ENCODE measurements at regions not wholly inside any gene's neighbourhood (a gene's known extent, or its start where the extent isn't known, plus 50 kb on each side); places are given as distances from the start of the nearest gene placed in this dataset.

GRCh38 chr13:62043600-62043999, 628.0 kb upstream of the PCDH20 start:
- Histone ChIP-seq H3K4me3 (ENCODE audit: low read length) (no peak overlapping the region), H3K4me1 (ENCODE audit: low read length) (peaks cover 6% of the 10 kb centered on the region), H3K27ac (ENCODE audit: low read length) (no peak overlapping the region), H3K4me2 (ENCODE audit: low read length) (no peak overlapping the region), H3K9ac (ENCODE audit: low read length) (no peak overlapping the region), H4K20me1 (ENCODE audit: insufficient read depth, low read length) (0 out of 2 replicates have a peak, but pooled peaks cover 8% of the 10 kb centered on the region), H3K36me3 (replicated peaks; ENCODE audit: low read depth, low read length) (no peaks in the 10 kb centered on the region), H2AFZ (ENCODE audit: low read depth, low read length) (no peak overlapping the region), H3K9me3 (ENCODE audit: insufficient read depth, low read length) (no peaks in the 10 kb centered on the region), H3K27me3 (ENCODE audit: low read depth, low read length) (peaks cover 32% of the 10 kb centered on the region), H3K79me2 (ENCODE audit: low read length) (no peaks in the 10 kb centered on the region)
- no peak for TF ChIP-seq CTCF (IDR thresholded peaks at IDR 0.05; ENCODE audit: low read depth, low read length)

DNA sequence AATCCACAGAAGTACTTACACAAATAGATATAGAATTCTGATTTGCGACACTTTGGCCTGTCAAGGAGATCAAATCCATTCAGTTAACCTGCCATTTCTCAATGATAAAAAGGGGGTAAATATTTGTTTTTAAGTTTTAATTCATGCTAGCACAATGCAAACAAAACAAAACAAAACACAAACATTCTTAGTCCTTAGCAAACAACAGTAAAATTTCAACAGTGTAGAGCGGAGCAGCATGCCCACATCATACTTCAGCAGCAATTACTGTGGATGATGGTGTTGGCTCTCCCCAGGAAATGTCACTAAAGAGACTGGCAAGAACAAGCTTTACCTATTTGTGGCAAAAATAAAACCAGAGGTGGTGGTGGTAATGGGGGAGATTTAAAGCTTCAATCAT, 625.2 kb upstream of the PCDH20 start:
- no peaks in the 10 kb centered on the region for H3K9me3 ChIP-seq (ENCODE audit: insufficient read depth, low read length)
- H3K4me2 ChIP-seq (ENCODE audit: low read length): no peak overlapping the region
- peaks cover 45% of the 10 kb centered on the region for H3K27me3 ChIP-seq (ENCODE audit: low read depth, low read length)
- no peak overlapping the region for H3K9ac ChIP-seq (ENCODE audit: low read length)
- no peaks in the 10 kb centered on the region for H3K36me3 ChIP-seq (replicated peaks; ENCODE audit: low read depth, low read length)
- no peak overlapping the region for H3K4me3 ChIP-seq (ENCODE audit: low read length)
- H3K79me2 ChIP-seq (ENCODE audit: low read length): no peaks in the 10 kb centered on the region
- H2AFZ ChIP-seq (ENCODE audit: low read depth, low read length): no peak overlapping the region
- H4K20me1 ChIP-seq (ENCODE audit: insufficient read depth, low read length): peaks cover 15% of the 10 kb centered on the region
- no peak overlapping the region for H3K27ac ChIP-seq (ENCODE audit: low read length)
- H3K4me1 ChIP-seq (ENCODE audit: low read length): peaks cover 17% of the 10 kb centered on the region
- TF ChIP-seq CTCF (IDR thresholded peaks at IDR 0.05; ENCODE audit: low read depth, low read length): no peak
- TF ChIP-seq EZH2phosphoT487 (IDR thresholded peaks at IDR 0.05; ENCODE audit: low read depth): no peak

- Histone ChIP-seq H3K36me3 (replicated peaks; ENCODE audit: low read depth, low read length) (no peaks in the 10 kb centered on the region), H3K9me3 (ENCODE audit: insufficient read depth, low read length) (no peaks in the 10 kb centered on the region), H3K4me3 (ENCODE audit: low read length) (no peak overlapping the region), H3K4me1 (ENCODE audit: low read length) (peaks cover 23% of the 10 kb centered on the region), H3K9ac (ENCODE audit: low read length) (no peak overlapping the region), H3K27me3 (ENCODE audit: low read depth, low read length) (peaks cover 52% of the 10 kb centered on the region), H3K4me2 (ENCODE audit: low read length) (no peak overlapping the region), H2AFZ (ENCODE audit: low read depth, low read length) (no peak overlapping the region), H3K27ac (ENCODE audit: low read length) (no peak overlapping the region), H3K79me2 (ENCODE audit: low read length) (no peaks in the 10 kb centered on the region), H4K20me1 (ENCODE audit: insufficient read depth, low read length) (peaks cover 15% of the 10 kb centered on the region)
- TF ChIP-seq CTCF (IDR thresholded peaks at IDR 0.05; ENCODE audit: low read depth, low read length) (no peak), EZH2phosphoT487 (IDR thresholded peaks at IDR 0.05; ENCODE audit: low read depth) (no peak)
Measured at GRCh38 chr13:62040078-62040477, 624.4 kb upstream of the PCDH20 start.

DNA sequence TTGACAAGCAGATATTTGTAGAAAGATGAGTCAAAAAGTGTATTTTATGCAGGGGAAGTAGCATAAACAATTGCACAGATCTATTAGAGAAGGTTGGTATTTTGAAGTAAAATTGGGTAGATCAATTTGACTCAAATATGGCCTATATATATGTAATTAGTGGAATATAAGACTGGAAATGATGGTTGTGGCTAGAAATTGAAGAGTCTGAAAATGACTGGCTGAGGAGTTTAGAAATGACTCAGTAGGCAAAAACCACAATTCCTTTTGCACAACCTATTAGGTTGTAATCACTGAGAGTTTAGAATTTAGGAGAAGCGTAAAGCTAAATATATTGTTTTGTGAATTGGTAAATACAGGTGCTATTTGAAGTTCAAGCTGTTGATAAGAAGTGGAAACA, 622.6 kb upstream of the PCDH20 start:
- Histone ChIP-seq H2AFZ (ENCODE audit: low read depth, low read length) (no peak overlapping the region), H3K9me3 (ENCODE audit: insufficient read depth, low read length) (no peaks in the 10 kb centered on the region), H3K4me1 (ENCODE audit: low read length) (peaks cover 26% of the 10 kb centered on the region), H3K9ac (ENCODE audit: low read length) (no peak overlapping the region), H3K4me3 (ENCODE audit: low read length) (peak overlapping the region; percentile 1; the same call in 1 of the 2 replicates), H3K27me3 (ENCODE audit: low read depth, low read length) (peaks cover 60% of the 10 kb centered on the region), H4K20me1 (ENCODE audit: insufficient read depth, low read length) (peaks cover 15% of the 10 kb centered on the region), H3K79me2 (ENCODE audit: low read length) (no peaks in the 10 kb centered on the region), H3K4me2 (ENCODE audit: low read length) (peak overlapping the region; percentile 55), H3K36me3 (replicated peaks; ENCODE audit: low read depth, low read length) (no peaks in the 10 kb centered on the region), H3K27ac (ENCODE audit: low read length) (no peak overlapping the region)
- no peak for TF ChIP-seq CTCF (IDR thresholded peaks at IDR 0.05; ENCODE audit: low read depth, low read length)
- TF ChIP-seq EZH2phosphoT487 (IDR thresholded peaks at IDR 0.05; ENCODE audit: low read depth): peak; percentile 91
